ENCODE measurements at regions not wholly inside any gene's neighbourhood (a gene's known extent, or its start where the extent isn't known, plus 50 kb on each side); places are given as distances from the start of the nearest gene placed in this dataset.
"Not testable (repeated sequence)": the region's sequence is repeated elsewhere in the genome, so short reads cannot be mapped to it uniquely, and the experiment has no call there.

GRCh38 chr4:116664198-116664597, 421.2 kb downstream of the TRAM1L1 start:
- no peak for DNase-seq

- DNase-seq, result peak; percentile 1
Observed at GRCh38 chr4:116639070-116639577, 446.3 kb downstream of the TRAM1L1 start.

- DNase-seq, result no peak
Observed at GRCh38 chr4:116638592-116638991, 446.8 kb downstream of the TRAM1L1 start.

GRCh38 chr4:116636917-116637316, 448.5 kb downstream of the TRAM1L1 start:
- no peak for DNase-seq

- no peak for DNase-seq
Observed at GRCh38 chr4:116632269-116632668, 453.1 kb downstream of the TRAM1L1 start.

GRCh38 chr4:116628598-116628997, 456.8 kb downstream of the TRAM1L1 start:
- no peak for DNase-seq

GRCh38 chr4:116627545-116627944, 457.8 kb downstream of the TRAM1L1 start:
- no peak for DNase-seq

- DNase-seq, result not testable (repeated sequence)
Observed at GRCh38 chr4:116619508-116619907, 465.9 kb downstream of the TRAM1L1 start.

- DNase-seq, result no peak
Observed at GRCh38 chr4:116618638-116619037, 466.7 kb downstream of the TRAM1L1 start.

- DNase-seq, result no peak
Observed at GRCh38 chr4:116603096-116603495, 482.3 kb downstream of the TRAM1L1 start.

GRCh38 chr4:116599859-116600258, 485.5 kb downstream of the TRAM1L1 start:
- no peak for DNase-seq

GRCh38 chr4:116598980-116599789, 486.2 kb downstream of the TRAM1L1 start:
- no peak for DNase-seq

- DNase-seq, result no peak
Observed at GRCh38 chr4:116598155-116598979, 487.0 kb downstream of the TRAM1L1 start.

GRCh38 chr4:116590648-116591047, 494.7 kb downstream of the TRAM1L1 start:
- no peak for DNase-seq

GRCh38 chr4:116588783-116589182, 496.6 kb downstream of the TRAM1L1 start:
- DNase-seq, result no peak

- peak; percentile 14 for DNase-seq
Observed at GRCh38 chr4:116585246-116585645, 500.1 kb downstream of the TRAM1L1 start.

GRCh38 chr4:116577321-116577720, 508.1 kb downstream of the TRAM1L1 start:
- DNase-seq, result no peak

- no peak for DNase-seq
Observed at GRCh38 chr4:116573540-116573939, 511.8 kb downstream of the TRAM1L1 start.

GRCh38 chr4:116561768-116562167, 523.6 kb downstream of the TRAM1L1 start:
- no peak for DNase-seq

GRCh38 chr4:116551806-116552205, 533.6 kb downstream of the TRAM1L1 start:
- DNase-seq, result no peak

GRCh38 chr4:116547632-116548031, 537.7 kb downstream of the TRAM1L1 start:
- DNase-seq, result no peak

GRCh38 chr4:116546759-116547158, 538.6 kb downstream of the TRAM1L1 start:
- DNase-seq, result no peak

GRCh38 chr4:116544946-116545345, 540.4 kb downstream of the TRAM1L1 start:
- DNase-seq, result no peak
